CD4-positive, alpha-beta T cell treated with Interleukin-10 for 1 hour (primary cell): ENCODE measurements at regions not wholly inside any gene's neighbourhood (a gene's known extent, or its start where the extent isn't known, plus 50 kb on each side); places are given as distances from the start of the nearest gene placed in this dataset.
"Not testable (repeated sequence)": the region's sequence is repeated elsewhere in the genome, so short reads cannot be mapped to it uniquely, and the experiment has no call there.

Source experiments
- DNase-seq: peaks from one replicate; pipeline ENCODE4 v3.0.0-alpha.2; 2020

DNA sequence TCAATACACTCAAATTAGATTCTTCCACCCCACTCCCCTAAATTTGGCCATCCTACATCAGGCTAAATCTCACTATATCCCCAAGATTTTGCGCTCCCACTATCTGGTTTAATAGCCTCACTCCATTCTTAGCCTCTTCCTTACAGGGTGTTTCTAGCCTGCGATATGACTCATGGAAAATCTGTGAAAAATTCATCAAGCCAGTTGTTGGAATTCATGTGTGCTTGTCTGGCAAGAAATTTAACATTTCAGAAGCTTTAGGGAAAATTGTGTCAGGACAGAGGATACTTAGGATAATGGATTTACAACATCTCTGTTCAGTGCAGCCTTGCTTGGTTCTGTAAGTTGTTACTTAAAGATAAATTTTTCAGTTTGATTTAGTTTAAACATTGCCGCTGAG lies 1249.9 kb upstream of the AUTS2 start:
- no peak for DNase-seq

GRCh38 chr7:68362745-68363518 lies 1235.3 kb upstream of the AUTS2 start:
- DNase-seq: no peak

DNA sequence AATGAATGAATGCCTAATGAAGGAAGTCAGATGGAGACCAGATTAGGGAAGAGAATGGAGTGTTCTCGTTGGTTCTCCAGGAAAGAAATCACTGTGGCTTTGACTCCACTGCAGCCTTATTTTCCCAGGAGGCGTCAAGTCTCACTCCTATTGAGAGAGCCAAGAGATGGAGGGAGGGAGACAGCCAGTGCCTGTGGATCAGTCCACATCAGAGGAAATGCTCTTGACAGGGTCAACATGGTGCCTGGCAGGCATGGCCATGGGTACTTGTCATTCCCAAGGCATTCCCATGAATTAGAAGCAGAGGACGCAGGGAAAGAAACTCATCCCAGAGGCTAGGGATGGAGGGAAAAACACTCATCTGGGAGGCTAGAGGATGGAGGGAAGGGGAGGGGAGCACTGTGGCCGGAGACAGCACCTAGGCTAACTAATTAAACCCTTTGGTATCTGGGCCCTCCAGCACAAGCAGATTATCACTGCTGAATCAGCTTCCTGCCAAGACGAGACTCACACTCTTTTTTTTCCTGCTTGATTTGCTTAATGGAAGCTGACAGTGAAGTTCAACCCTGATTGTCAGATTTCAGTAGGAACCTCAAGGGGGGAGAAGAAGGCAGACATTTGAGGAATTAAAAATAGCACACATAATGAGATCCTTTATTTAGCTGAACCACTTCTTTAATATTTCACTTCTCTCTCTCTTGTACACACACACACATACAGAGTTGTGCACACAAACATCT lies 1233.2 kb upstream of the AUTS2 start:
- DNase-seq: no peak

GRCh38 chr7:68371985-68372384 lies 1226.3 kb upstream of the AUTS2 start:
- no peak for DNase-seq

DNA sequence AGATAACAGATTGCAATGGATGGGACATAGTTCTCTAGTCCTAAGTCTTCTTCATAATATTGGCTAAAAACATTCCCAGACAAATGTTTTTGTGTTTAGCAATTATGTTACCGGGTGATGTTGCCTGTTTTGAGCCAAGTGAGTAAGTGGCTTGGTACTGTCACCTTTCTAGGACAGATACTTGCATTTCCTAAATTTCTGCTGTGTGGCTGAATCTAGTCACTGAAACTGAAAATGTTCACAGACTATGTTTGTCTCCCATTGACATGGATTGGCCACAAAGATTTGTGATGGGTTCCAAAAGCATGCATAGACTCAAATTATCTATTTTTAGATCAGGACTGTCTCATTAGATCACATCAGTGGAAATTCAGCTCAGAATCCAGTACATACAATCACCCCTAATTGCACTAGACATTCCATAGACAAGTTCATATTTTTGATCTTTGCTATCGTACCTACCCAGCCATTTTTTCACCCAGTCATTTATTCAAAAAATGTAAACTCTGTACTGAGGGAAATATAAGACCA lies 1222.1 kb upstream of the AUTS2 start:
- no peak for DNase-seq

DNA sequence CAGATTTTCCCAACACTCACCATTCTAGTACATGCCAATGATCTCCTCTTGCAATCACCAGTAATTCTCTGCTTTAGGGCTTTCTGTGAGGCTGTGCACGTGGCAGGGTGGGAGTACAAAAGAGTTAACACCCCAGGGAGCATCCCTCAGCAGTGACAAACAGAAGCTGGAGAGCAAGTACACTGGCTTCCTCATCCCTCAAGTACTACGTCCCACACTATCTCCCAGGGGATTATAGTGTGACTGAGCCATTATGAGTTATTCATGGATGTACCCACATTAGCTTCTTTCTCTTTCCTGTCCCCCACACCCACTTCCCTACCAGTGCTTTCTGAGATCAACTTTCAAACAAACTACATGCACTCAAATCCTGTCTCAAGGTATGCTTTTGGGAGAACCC lies 1216.5 kb upstream of the AUTS2 start:
- DNase-seq: no peak

DNA sequence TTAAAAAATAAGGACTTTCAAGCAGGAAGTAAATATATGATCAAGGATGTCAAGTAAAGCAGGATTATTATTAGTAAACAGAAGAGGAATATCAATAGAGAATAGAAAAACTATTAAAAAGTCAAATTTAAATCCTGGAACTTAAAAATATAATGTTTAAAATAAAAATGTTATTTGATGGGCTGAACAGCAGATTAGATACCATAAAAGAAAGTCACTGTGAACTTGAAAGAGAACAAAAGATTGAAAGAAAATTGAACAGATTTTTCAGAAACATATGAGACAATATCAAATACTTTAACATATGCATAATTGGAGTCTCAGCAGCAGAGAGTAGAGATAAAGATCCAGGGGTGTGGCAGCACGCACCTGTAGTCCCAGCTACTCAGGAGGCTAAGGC lies 1213.7 kb upstream of the AUTS2 start:
- DNase-seq: no peak

DNA sequence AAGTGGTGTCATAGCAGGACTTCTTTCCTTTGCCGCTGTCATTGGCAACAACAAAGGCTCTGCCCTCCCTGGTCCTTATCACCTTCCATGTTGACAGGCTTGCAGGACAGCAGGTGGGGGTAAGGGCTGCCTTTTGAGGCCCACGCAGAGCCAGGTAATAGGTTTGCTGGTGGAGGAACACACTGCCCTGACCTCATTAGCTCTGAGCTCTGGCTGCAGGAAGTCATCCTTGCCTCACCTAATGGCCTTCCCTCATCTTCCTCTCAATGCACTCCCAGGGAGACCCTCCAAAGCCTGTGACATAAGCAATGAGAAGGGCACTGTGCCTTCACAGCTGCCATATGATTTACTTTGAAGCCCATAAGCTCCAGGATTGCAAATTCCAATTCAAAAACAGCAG lies 1205.2 kb upstream of the AUTS2 start:
- DNase-seq: no peak

DNA sequence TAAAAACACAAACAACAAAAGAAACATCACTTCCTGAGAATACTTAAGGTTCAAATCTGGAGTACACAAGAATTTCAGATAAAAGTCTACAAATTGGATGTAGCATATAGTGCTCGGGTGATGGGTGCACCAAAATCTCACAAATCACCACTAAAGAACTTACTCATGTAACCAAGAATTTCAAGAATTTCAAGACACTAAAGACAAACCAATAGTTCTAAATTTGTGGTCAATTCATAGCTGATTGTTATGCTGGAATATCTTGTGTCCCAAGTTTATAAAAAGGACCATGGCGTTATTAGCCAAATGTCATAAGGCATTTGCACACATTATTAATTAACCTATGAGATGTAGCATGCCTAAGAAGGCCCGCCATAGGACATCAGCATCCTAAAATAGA lies 1204.1 kb upstream of the AUTS2 start:
- DNase-seq: no peak

- no peak for DNase-seq
Measured at GRCh38 chr7:68399991-68400590, 1198.2 kb upstream of the AUTS2 start.

DNA sequence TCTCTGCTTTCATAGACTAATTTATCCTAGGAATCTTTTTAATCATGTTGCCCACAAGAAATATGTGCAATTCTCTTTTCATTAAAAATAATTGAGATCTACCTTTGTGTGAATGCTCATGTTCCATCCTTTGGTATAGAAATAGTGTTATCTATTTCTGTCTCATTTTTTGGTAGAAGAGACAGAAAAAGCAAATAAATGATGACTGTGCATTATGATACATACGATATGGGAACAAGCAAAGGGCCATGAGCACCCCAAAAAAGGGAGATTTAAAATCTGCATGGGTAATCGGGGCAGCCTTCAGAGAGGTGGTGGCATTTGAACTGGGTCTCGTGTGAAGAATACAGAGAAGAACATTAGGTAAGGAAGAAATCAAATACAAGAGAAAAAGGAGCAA lies 1197.5 kb upstream of the AUTS2 start:
- no peak for DNase-seq

DNA sequence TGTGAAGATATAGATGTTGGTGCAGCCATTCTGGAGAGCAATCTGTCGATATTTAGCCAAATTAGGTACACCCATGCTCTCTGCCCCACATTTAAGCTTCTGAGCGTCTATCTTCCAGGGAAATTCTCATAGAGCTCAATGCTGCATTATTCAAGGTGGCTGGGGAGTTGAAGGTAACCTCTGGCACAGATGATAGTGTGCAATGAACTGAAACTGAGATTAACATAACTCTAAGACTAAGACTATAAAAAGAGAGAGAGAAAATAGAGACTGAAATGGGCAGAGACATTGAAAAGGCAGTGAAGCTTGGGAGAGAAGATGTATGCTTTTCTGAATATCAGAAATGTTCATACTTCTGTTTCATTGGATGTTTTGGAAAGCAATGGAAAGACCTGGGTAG lies 1197.0 kb upstream of the AUTS2 start:
- DNase-seq: no peak

GRCh38 chr7:68406480-68406879 lies 1191.8 kb upstream of the AUTS2 start:
- DNase-seq: no peak

- no peak for DNase-seq
Measured at GRCh38 chr7:68407460-68407859, 1190.8 kb upstream of the AUTS2 start.

GRCh38 chr7:68408873-68409272 lies 1189.4 kb upstream of the AUTS2 start:
- DNase-seq: no peak

GRCh38 chr7:68409851-68410250 lies 1188.4 kb upstream of the AUTS2 start:
- no peak for DNase-seq

GRCh38 chr7:68410693-68411092 lies 1187.6 kb upstream of the AUTS2 start:
- not testable (repeated sequence) for DNase-seq

DNA sequence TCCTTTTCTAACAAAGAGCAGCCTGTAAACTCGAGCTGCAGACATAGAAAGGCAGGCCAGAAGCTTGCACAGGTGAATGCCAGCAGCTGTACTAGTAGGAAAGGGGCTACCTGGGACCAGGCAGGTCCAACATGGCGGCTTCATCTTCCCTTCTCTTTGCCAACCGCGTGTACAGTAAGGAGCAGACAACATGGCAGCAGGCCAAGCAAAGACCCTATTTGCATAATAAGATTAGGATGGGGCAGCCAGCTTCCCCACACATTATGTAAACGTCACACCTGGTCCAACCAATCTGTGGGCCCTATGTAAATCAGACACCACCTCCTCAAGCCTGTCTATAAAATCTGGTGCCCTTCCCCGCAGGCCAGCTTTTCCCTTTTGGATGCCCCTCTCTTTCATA lies 1186.5 kb upstream of the AUTS2 start:
- no peak for DNase-seq

GRCh38 chr7:68414631-68415425 lies 1183.4 kb upstream of the AUTS2 start:
- no peak for DNase-seq

DNA sequence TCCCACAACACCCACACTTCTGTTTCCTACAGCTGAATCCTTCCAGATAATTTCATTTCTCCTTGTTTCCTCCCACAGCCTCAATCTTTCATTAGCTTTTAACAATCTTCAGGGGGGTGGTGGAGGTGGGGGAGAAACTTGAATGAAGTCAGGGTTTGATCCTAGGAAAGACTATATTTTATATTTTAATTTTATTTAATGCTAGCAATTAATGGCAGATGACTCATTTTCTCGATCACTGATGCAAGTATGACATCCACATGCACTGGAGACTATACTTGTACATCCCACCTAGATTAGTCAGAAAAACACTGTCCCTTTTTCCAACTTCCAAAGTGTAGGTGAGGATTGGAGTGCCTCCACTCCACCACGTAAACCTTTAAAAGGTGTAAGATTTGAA lies 1181.3 kb upstream of the AUTS2 start:
- DNase-seq: no peak

DNA sequence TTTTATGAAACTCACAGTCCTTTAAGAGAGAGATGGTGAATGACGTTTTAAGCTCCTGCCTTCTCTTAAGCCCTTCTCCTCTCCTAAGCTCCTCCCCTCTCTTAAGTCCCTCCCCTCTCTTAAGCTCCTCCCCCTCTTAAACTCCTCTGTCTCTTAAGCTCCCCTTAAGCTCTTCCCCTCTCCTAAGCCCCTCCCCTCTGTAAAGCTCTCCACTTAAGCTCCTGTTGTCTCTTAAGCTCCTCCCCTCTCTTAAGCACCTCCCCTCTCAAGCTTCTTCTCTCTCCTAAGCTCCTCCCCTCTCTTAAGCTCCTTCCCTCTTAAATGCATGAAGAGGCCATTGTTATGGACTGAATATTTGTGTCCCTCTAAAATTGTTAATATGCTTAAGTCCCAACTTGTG lies 1180.6 kb upstream of the AUTS2 start:
- DNase-seq: no peak

DNA sequence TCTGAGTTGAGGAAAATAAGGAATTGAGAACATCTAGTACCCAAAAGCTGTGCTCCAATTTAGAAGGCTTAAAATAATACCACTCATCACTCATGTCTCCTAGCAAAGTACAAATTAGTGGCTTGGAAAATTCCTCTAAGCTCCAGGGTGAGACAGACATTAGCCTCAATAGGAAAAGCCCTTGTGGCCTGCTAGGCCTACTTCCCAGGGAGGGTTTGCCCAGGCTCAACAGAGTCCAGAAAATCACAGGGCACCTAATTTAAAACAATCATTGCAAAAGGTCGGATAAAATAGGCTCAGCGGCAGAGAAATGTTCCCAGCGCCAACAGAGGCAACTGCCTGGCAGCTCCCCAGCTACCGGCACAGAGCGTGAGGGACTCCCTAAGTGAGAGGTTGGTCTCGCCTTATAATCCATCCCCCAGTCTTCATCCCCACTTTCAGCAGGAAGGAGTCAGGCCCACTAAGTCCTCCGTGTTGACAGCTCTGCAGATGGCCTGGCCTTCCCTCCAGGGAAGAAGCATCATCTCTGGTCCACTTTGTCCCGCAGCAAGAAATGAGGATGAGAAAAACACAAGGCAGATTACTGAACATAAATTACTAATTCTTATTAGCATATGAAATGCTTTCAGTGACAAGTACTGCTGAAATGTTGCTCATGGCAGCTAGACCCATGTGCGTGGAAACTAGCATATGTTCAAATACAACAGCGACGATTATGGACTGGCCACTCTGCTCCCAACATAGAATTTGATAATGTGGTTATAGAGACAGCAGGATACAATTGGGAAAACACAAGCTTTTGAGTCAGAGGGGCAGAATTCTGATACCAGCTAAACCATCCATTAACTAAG lies 1177.7 kb upstream of the AUTS2 start:
- DNase-seq: no peak
